IMR-90 (cell line): ENCODE measurements at regions not wholly inside any gene's neighbourhood (a gene's known extent, or its start where the extent isn't known, plus 50 kb on each side); places are given as distances from the start of the nearest gene placed in this dataset.

Experiments used
- ATAC-seq: fragments of 200-7000 bp; cut with Tn5 transposase; 2 replicates; pipeline ENCODE4 v1.9.1; 2020; ENCODE audit warnings: low read depth, mild to moderate bottlenecking, moderate library complexity
- BruUV-seq: library from RNA; stranded (reverse); fragments of 400-500 nt; replicated peaks from 2 replicates; lab custom pipeline; 2021; lab: Mats Ljungman, UMichigan
- CTCF ChIA-PET: fragments of 300-600 bp; formaldehyde crosslinking; extraction: SDS; loops from one replicate; lab custom pipeline; 2021; ENCODE audit warnings: antibody characterized with exemption; lab: Yijun Ruan, JAX
- POLR2A ChIA-PET: fragments of 300-600 bp; sonication (Branson Sonifier 250); formaldehyde crosslinking; loops from one replicate; lab custom pipeline; 2022; ENCODE audit warnings: antibody characterized with exemption; ENCODE audit not compliant: unreplicated experiment; lab: Charles Lee
- DNase-seq: peaks from one replicate; pipeline ENCODE4 v3.0.0; 2013
- H2AFZ ChIP-seq: replicated peaks from 2 replicates; pipeline ENCODE3; 2013; ENCODE audit warnings: low read length, mild to moderate bottlenecking; ENCODE audit not compliant: poor library complexity
- H2AK5ac ChIP-seq: 2 replicates; pipeline ENCODE4 v1.6.1; 2013; ENCODE audit warnings: low read depth, low read length, inconsistent platforms
- H2AK9ac ChIP-seq: replicated peaks from 2 replicates; pipeline ENCODE3; 2013; ENCODE audit warnings: mild to moderate bottlenecking, low read depth, low read length, moderate library complexity; ENCODE audit not compliant: poor library complexity
- H2BK120ac ChIP-seq: 2 replicates; pipeline ENCODE4 v1.6.1; 2013; ENCODE audit warnings: low read depth, low read length, inconsistent platforms
- H2BK15ac ChIP-seq: 3 replicates; pipeline ENCODE4 v1.6.1; 2013; ENCODE audit warnings: low read depth, low read length, inconsistent platforms
- H2BK20ac ChIP-seq: 2 replicates; pipeline ENCODE4 v1.6.1; 2013; ENCODE audit warnings: low read depth, mild to moderate bottlenecking, inconsistent platforms, low read length, moderate library complexity
- H2BK5ac ChIP-seq: 2 replicates; pipeline ENCODE4 v1.6.1; 2013; ENCODE audit warnings: mild to moderate bottlenecking, low read depth, low read length, inconsistent platforms; ENCODE audit not compliant: poor library complexity, severe bottlenecking
- H3K14ac ChIP-seq: replicated peaks from 2 replicates; pipeline ENCODE4 v1.6.1; 2013; ENCODE audit warnings: low read depth, low read length, inconsistent platforms
- H3K18ac ChIP-seq: 2 replicates; pipeline ENCODE4 v1.6.1; 2013; ENCODE audit warnings: low read depth, low read length, control low read depth
- H3K23ac ChIP-seq: 2 replicates; pipeline ENCODE4 v1.6.1; 2013; ENCODE audit warnings: low read depth, low read length, inconsistent platforms
- H3K27ac ChIP-seq: 2 replicates; pipeline ENCODE4 v1.5.1; 2013; ENCODE audit warnings: mild to moderate bottlenecking, control low read depth, low read length; ENCODE audit not compliant: insufficient read depth
- H3K27me3 ChIP-seq: 2 replicates; pipeline ENCODE4 v1.6.1; 2013; ENCODE audit warnings: low read length; ENCODE audit not compliant: control insufficient read depth, insufficient read depth
- H3K36me3 ChIP-seq: 2 replicates; pipeline ENCODE4 v1.6.1; 2013; ENCODE audit warnings: low read length, mixed read lengths; ENCODE audit not compliant: control insufficient read depth, insufficient read depth
- H3K4ac ChIP-seq: 2 replicates; pipeline ENCODE4 v1.6.1; 2013; ENCODE audit warnings: low read depth, low read length, inconsistent platforms
- H3K4me1 ChIP-seq: 2 replicates; pipeline ENCODE4 v1.6.1; 2013; ENCODE audit warnings: low read length, mixed read lengths; ENCODE audit not compliant: control insufficient read depth, insufficient read depth
- H3K4me2 ChIP-seq: 2 replicates; pipeline ENCODE4 v1.6.1; 2013; ENCODE audit warnings: low read depth, mild to moderate bottlenecking, control low read depth, low read length, moderate library complexity
- H3K4me3 ChIP-seq: 2 replicates; pipeline ENCODE4 v1.5.1; 2013; ENCODE audit warnings: low read depth, mild to moderate bottlenecking, control low read depth, low read length, moderate library complexity; ENCODE audit not compliant: insufficient read depth
- H3K56ac ChIP-seq: 2 replicates; pipeline ENCODE4 v1.6.1; 2013; ENCODE audit warnings: low read length, inconsistent platforms; ENCODE audit not compliant: insufficient read depth; ENCODE audit errors: extremely low read depth
- H3K79me1 ChIP-seq, 2 experiments: 2 replicates each; pipeline ENCODE4 v1.6.1; 2013; ENCODE audit warnings: low read length in 2 of 2, inconsistent platforms in 1 of 2, low read depth in 1 of 2
- H3K9ac ChIP-seq: 2 replicates; pipeline ENCODE4 v1.6.1; 2013; ENCODE audit warnings: low read depth, low read length, control low read depth
- H3K9me1 ChIP-seq: 2 replicates; pipeline ENCODE4 v1.6.1; 2013; ENCODE audit warnings: low read length, inconsistent platforms; ENCODE audit not compliant: insufficient read depth
- H3K9me3 ChIP-seq: 2 replicates; pipeline ENCODE4 v1.6.1; 2013; ENCODE audit warnings: low read length; ENCODE audit not compliant: control insufficient read depth, insufficient read depth
- H4K20me1 ChIP-seq: 2 replicates; pipeline ENCODE4 v1.6.1; 2013; ENCODE audit warnings: low read length, inconsistent platforms; ENCODE audit not compliant: insufficient read depth
- H4K5ac ChIP-seq: 2 replicates; pipeline ENCODE4 v1.6.1; 2013; ENCODE audit warnings: mild to moderate bottlenecking, low read depth, low read length, control low read depth
- H4K8ac ChIP-seq, 2 experiments: 2 replicates each; pipeline ENCODE4 v1.6.1; 2013; ENCODE audit warnings: low read depth in 2 of 2, low read length in 2 of 2, control low read depth in 1 of 2, inconsistent platforms in 1 of 2
- H4K91ac ChIP-seq: 2 replicates; pipeline ENCODE4 v1.6.1; 2013; ENCODE audit warnings: low read depth, low read length, inconsistent platforms; ENCODE audit not compliant: insufficient read depth
- MAFK ChIP-seq: IDR thresholded peaks from 2 replicates; pipeline ENCODE4 v1.6.1; 2012; ENCODE audit warnings: low read depth, low read length, improper control_type of control experiment
- RCOR1 ChIP-seq: IDR thresholded peaks from 2 replicates; pipeline ENCODE4 v1.6.1; 2012; ENCODE audit warnings: mild to moderate bottlenecking, low read length, improper control_type of control experiment; ENCODE audit not compliant: insufficient replicate concordance
- SMC3 ChIP-seq: fragments of 150-350 bp; IDR thresholded peaks from 2 replicates; pipeline ENCODE4 v1.6.1; 2016; ENCODE audit warnings: low read depth, mild to moderate bottlenecking, antibody characterized with exemption, low read length, moderate library complexity
- WGBS, 2 experiments: methylation state at CpG; one replicate each; pipeline versions ENCODE4 v1.1.5 to v1.1.7; 2013; ENCODE audit warnings: missing lambda C conversion rate in 2 of 2; ENCODE audit not compliant: insufficient read length in 1 of 2; ENCODE audit errors: extremely low coverage in 2 of 2; 5-methylcytosine and 5-hydroxymethylcytosine counted together
- dilution Hi-C: fragments of 300-500 bp; cut with HindIII; formaldehyde crosslinking; loops from one replicate; pipeline ENCODE4 v1.14.3; 2018; ENCODE audit warnings: low sequenced_read_pairs; ENCODE audit not compliant: unreplicated experiment
- in situ Hi-C: fragments of 300-500 bp; cut with MboI; formaldehyde crosslinking; loops from 3 replicates; pipeline ENCODE4 v1.14.3; 2019; ENCODE audit warnings: low sequenced_read_pairs, inconsistent platforms, mixed read lengths
- intact Hi-C: fragments of 100-400 bp; cut with micrococcal nuclease; formaldehyde crosslinking; loops from 2 replicates; pipeline ENCODE4 v1.10.0; 2022
- TF ChIP-seq, protein P1 (sequence below): fragments of 150-350 bp; IDR thresholded peaks from 2 replicates; pipeline ENCODE4 v1.6.1; 2016; ENCODE audit warnings: low read depth, mild to moderate bottlenecking, low read length, moderate library complexity, borderline replicate concordance

DNA sequence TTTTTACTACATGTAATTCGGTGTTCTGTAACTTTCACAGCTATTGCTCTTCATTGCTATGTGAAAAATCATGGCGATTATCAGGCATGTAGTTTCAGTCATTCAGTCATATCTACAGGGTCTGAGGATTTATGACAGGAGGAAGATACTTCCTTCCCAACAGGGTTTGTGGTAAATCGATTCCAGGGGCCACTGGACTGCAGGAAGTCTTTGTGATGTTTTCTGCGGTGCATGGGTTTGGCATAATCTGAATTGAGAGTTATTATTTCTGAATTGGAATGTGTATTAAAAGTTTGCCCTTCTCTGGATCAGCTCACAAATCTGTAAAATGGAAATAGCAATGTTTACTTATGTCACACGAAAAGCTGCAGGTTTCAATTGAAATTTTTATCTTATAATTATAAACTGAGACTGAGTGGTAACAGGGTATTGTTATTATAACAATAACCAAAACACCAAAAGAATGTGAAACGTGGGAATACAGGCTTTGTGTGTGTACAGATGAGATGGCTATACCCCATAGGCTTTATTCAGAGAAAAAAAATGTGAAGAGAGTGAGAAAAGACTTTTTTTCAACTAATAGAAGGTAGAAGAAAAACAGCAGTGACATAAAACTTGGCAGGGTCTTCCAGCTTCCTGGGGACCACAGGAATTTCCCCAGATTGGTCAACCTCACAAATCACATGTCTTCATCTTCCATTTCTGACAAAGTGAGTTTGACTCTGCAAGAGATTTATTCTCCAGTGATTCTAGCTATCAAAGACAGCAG is 307.7 kb upstream of the NFE2L3 start:
- H3K4me1 ChIP-seq: peaks cover 8% of the 10 kb centered on the region; the same call in 1 of the 2 replicates
- BruUV-seq: no TSS peak
- H3K4ac ChIP-seq: no peak overlapping the region
- WGBS, 2 experiments: no CpG with 5 or more reads among the region's 6 CpGs
- no peak overlapping the region for H2BK120ac ChIP-seq
- H3K14ac ChIP-seq: no peak overlapping the region
- H3K23ac ChIP-seq: no peak overlapping the region
- dilution Hi-C loops: no loop called here
- no peak overlapping the region for H2AK9ac ChIP-seq
- no peak overlapping the region for H2BK20ac ChIP-seq
- DNase-seq (no peak), ATAC-seq (no peak)
- H3K79me1 ChIP-seq: no peaks in the 10 kb centered on the region
- H2BK5ac ChIP-seq: no peak overlapping the region
- H3K27ac ChIP-seq: no peak overlapping the region
- H2BK15ac ChIP-seq: no peak overlapping the region
- intact Hi-C loops: no loop called here
- H2AFZ ChIP-seq: no peak overlapping the region
- no peak overlapping the region for H2AK5ac ChIP-seq
- no peak overlapping the region; the same call in 1 of the 2 replicates for H3K18ac ChIP-seq
- H3K27me3 ChIP-seq: peaks cover 2% of the 10 kb centered on the region; the same call in 1 of the 2 replicates
- CTCF ChIA-PET: interaction anchor here (0.7 kb wide), 1 partner anchor 9 kb away, joined by 3 read pairs; no protein-coding TSS in a partner anchor
- in situ Hi-C loops: no loop called here
- H3K9me3 ChIP-seq: no peaks in the 10 kb centered on the region
- 0 out of 2 replicates have a peak, but pooled peaks cover 2% of the 10 kb centered on the region for H3K9me1 ChIP-seq
- no peak overlapping the region for H3K4me2 ChIP-seq
- H4K20me1 ChIP-seq: no peaks in the 10 kb centered on the region
- no peak overlapping the region for H4K5ac ChIP-seq
- no peak overlapping the region for H3K9ac ChIP-seq
- no peak overlapping the region for H3K4me3 ChIP-seq
- H3K56ac ChIP-seq: no peak overlapping the region
- H4K91ac ChIP-seq: no peak overlapping the region
- TF ChIP-seq SMC3 (no peak), RCOR1 (no peak), MAFK (no peak)
- TF ChIP-seq, protein P1, sequence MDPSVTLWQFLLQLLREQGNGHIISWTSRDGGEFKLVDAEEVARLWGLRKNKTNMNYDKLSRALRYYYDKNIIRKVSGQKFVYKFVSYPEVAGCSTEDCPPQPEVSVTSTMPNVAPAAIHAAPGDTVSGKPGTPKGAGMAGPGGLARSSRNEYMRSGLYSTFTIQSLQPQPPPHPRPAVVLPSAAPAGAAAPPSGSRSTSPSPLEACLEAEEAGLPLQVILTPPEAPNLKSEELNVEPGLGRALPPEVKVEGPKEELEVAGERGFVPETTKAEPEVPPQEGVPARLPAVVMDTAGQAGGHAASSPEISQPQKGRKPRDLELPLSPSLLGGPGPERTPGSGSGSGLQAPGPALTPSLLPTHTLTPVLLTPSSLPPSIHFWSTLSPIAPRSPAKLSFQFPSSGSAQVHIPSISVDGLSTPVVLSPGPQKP: no peak
- POLR2A ChIA-PET: no interaction called here
- no peaks in the 10 kb centered on the region for H3K36me3 ChIP-seq
- H4K8ac ChIP-seq: no peak overlapping the region
